A549 (cell line): ENCODE measurements at regions not wholly inside any gene's neighbourhood (a gene's known extent, or its start where the extent isn't known, plus 50 kb on each side); places are given as distances from the start of the nearest gene placed in this dataset.

ENCODE experiments used
- CEBPB ChIP-seq, 2 experiments: fragments of >200 bp in 1 of 2; sonication (Bioruptor Twin) in 1 of 2; formaldehyde crosslinking in 1 of 2; IDR thresholded peaks; 2 replicates each; pipeline ENCODE4 v1.6.1; 2012 to 2016
- CTCF ChIP-seq: fragments of >200 bp; sonication (Bioruptor Twin); formaldehyde crosslinking; IDR thresholded peaks from 3 replicates; pipeline ENCODE4 v1.5.1; 2016
- FOSL2 ChIP-seq, 2 experiments: fragments of 450-650 bp in 1 of 2; fragments of >200 bp in 1 of 2; sonication (Bioruptor Twin) in 1 of 2; formaldehyde crosslinking; IDR thresholded peaks; 2 replicates each; pipeline versions ENCODE4 v1.5.0 to v1.6.1; 2016 to 2020; ENCODE audit warnings: mild to moderate bottlenecking in 1 of 2, moderate library complexity in 1 of 2
- KDM1A ChIP-seq: fragments of 200-600 bp; sonication (generic); IDR thresholded peaks from 2 replicates; pipeline ENCODE4 v1.6.1; 2016; ENCODE audit warnings: low read depth, mild to moderate bottlenecking
- MAX ChIP-seq: IDR thresholded peaks from 2 replicates; pipeline ENCODE4 v1.6.1; 2012
- RAD21 ChIP-seq, 2 experiments: fragments of >200 bp in 1 of 2; sonication (Bioruptor Twin) in 1 of 2; formaldehyde crosslinking in 1 of 2; IDR thresholded peaks in 1 of 2; conservative IDR thresholded peaks in 1 of 2; 2 replicates in 1 of 2; 3 replicates in 1 of 2; pipeline ENCODE4 v1.6.1; 2012 to 2018; ENCODE audit warnings: inconsistent platforms in 1 of 2
- RNF2 ChIP-seq: fragments of 200-600 bp; sonication (generic); IDR thresholded peaks from 2 replicates; pipeline ENCODE4 v1.6.1; 2016; ENCODE audit warnings: low read depth, mild to moderate bottlenecking, antibody characterized with exemption, moderate library complexity, borderline replicate concordance
- TF ChIP-seq, protein P1 (sequence below): fragments of 200-600 bp; sonication (generic); IDR thresholded peaks from 2 replicates; pipeline ENCODE4 v1.6.1; 2016; ENCODE audit warnings: antibody characterized with exemption, mild to moderate bottlenecking, moderate library complexity

- TF ChIP-seq RAD21 (conservative IDR thresholded peaks at IDR 0.05 in 1 of 2, IDR thresholded peaks at IDR 0.05 in 1 of 2) (no peak), RNF2 (no peak), CTCF (no peak), KDM1A (no peak), MAX (no peak), CEBPB (IDR thresholded peaks at IDR 0.05) (no peak), FOSL2 (IDR thresholded peaks at IDR 0.05) (no peak), FOSL2 (CRISPR knock-in tag; IDR thresholded peaks at IDR 0.05) (no peak)
- TF ChIP-seq, protein P1, sequence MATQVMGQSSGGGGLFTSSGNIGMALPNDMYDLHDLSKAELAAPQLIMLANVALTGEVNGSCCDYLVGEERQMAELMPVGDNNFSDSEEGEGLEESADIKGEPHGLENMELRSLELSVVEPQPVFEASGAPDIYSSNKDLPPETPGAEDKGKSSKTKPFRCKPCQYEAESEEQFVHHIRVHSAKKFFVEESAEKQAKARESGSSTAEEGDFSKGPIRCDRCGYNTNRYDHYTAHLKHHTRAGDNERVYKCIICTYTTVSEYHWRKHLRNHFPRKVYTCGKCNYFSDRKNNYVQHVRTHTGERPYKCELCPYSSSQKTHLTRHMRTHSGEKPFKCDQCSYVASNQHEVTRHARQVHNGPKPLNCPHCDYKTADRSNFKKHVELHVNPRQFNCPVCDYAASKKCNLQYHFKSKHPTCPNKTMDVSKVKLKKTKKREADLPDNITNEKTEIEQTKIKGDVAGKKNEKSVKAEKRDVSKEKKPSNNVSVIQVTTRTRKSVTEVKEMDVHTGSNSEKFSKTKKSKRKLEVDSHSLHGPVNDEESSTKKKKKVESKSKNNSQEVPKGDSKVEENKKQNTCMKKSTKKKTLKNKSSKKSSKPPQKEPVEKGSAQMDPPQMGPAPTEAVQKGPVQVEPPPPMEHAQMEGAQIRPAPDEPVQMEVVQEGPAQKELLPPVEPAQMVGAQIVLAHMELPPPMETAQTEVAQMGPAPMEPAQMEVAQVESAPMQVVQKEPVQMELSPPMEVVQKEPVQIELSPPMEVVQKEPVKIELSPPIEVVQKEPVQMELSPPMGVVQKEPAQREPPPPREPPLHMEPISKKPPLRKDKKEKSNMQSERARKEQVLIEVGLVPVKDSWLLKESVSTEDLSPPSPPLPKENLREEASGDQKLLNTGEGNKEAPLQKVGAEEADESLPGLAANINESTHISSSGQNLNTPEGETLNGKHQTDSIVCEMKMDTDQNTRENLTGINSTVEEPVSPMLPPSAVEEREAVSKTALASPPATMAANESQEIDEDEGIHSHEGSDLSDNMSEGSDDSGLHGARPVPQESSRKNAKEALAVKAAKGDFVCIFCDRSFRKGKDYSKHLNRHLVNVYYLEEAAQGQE = no peak
These were observed 50.1 kb upstream of the KBTBD8 start for GRCh38 chr3:66948041-66948440.
